K562 (cell line): ENCODE measurements at regions not wholly inside any gene's neighbourhood (a gene's known extent, or its start where the extent isn't known, plus 50 kb on each side); places are given as distances from the start of the nearest gene placed in this dataset.

Experiments used
- ATAC-seq: fragments of 200-7000 bp; cut with Tn5 transposase; 3 replicates; pipeline ENCODE4 v1.9.1; 2020; ENCODE audit warnings: moderate library complexity
- BruUV-seq: library from RNA; stranded (reverse); fragments of 400-500 nt; replicated peaks from 2 replicates; lab custom pipeline; 2021; lab: Mats Ljungman, UMichigan
- CTCF ChIA-PET: fragments of 300-600 bp; formaldehyde crosslinking; extraction: SDS; loops from one replicate; lab custom pipeline; 2021; ENCODE audit warnings: low intra/inter-chr PET ratio; lab: Yijun Ruan, JAX
- POLR2A ChIA-PET: fragments of 300-600, 350-650 bp; sonication (Branson Sonifier 250); formaldehyde crosslinking; extraction: SDS; loops from one replicate; lab custom pipeline; 2021; ENCODE audit warnings: antibody characterized with exemption, inconsistent platforms; lab: Yijun Ruan, JAX
- DNase-seq, 4 experiments: peaks; one replicate each; pipeline versions ENCODE4 v3.0.0 to v3.0.0-alpha.2; 2011 to 2018; ENCODE audit warnings: low spot score in 3 of 4, mixed read lengths in 3 of 4; ENCODE audit errors: extremely low read depth in 1 of 4
- FAIRE-seq: peaks from 2 replicates; lab custom pipeline; 2011; peaks lifted over from hg19 to GRCh38; lab: Jason Lieb, UNC
- H2AFZ ChIP-seq: 2 replicates; pipeline ENCODE4 v1.6.0; 2011; ENCODE audit warnings: low read depth, low read length, control low read depth, inconsistent platforms
- H3K27ac ChIP-seq: fragments of 200-600 bp; 3 replicates; pipeline ENCODE4 v1.8.0; 2011; ENCODE audit warnings: low read depth, mild to moderate bottlenecking, control low read depth, inconsistent platforms, low read length, moderate library complexity, mixed read lengths; ENCODE audit errors: extremely low read depth
- H3K27me3 ChIP-seq, 2 experiments: fragments of 300-600 bp in 1 of 2; 2 replicates in 1 of 2; 3 replicates in 1 of 2; pipeline versions ENCODE4 v1.6.0 to v1.8.0; 2011; ENCODE audit warnings: inconsistent platforms in 2 of 2, low read length in 2 of 2, mild to moderate bottlenecking in 1 of 2, mixed read lengths in 1 of 2, moderate library complexity in 1 of 2; ENCODE audit not compliant: control insufficient read depth in 2 of 2, insufficient read depth in 2 of 2
- H3K36me3 ChIP-seq: fragments of 300-600 bp; 3 replicates; pipeline ENCODE4 v1.8.0; 2011; ENCODE audit warnings: mild to moderate bottlenecking, low read length, inconsistent platforms; ENCODE audit not compliant: control insufficient read depth, insufficient read depth
- H3K4me1 ChIP-seq, 2 experiments: fragments of 200-600 bp in 1 of 2; replicated peaks in 1 of 2; 2 replicates in 1 of 2; 3 replicates in 1 of 2; pipeline versions ENCODE4 v1.5.1 to v1.8.0; 2011; ENCODE audit warnings: inconsistent platforms in 2 of 2, low read length in 2 of 2, mild to moderate bottlenecking in 1 of 2, mixed read lengths in 1 of 2, moderate library complexity in 1 of 2; ENCODE audit not compliant: control insufficient read depth in 2 of 2, insufficient read depth in 2 of 2
- H3K4me2 ChIP-seq: 2 replicates; pipeline ENCODE4 v1.6.1; 2011; ENCODE audit warnings: low read length, control low read depth, inconsistent platforms, mixed read lengths; ENCODE audit not compliant: insufficient read depth
- H3K4me3 ChIP-seq: fragments of 200-600 bp; sonication (generic), shearing (Covaris generic); 2 replicates; pipeline ENCODE4 v1.5.1; 2016; ENCODE audit warnings: control low read depth, inconsistent platforms
- H3K79me2 ChIP-seq: fragments of 200-600 bp; 3 replicates; pipeline ENCODE4 v1.8.0; 2011; ENCODE audit warnings: low read length, inconsistent platforms; ENCODE audit not compliant: control insufficient read depth, insufficient read depth
- H3K9ac ChIP-seq, 2 experiments: 2 replicates each; pipeline versions ENCODE4 v1.6.0 to v1.6.1; 2011; ENCODE audit warnings: low read depth in 2 of 2, low read length in 2 of 2, control low read depth in 1 of 2, inconsistent platforms in 1 of 2, mild to moderate bottlenecking in 1 of 2, mixed read lengths in 1 of 2; ENCODE audit not compliant: insufficient read depth in 1 of 2
- H3K9me1 ChIP-seq: one replicate; pipeline ENCODE4 v1.6.0; 2011; ENCODE audit warnings: inconsistent platforms, mild to moderate bottlenecking, low read length, moderate library complexity; ENCODE audit not compliant: control insufficient read depth, insufficient read depth
- H3K9me3 ChIP-seq: replicated peaks from 2 replicates; pipeline ENCODE4 v1.5.1; 2011; ENCODE audit warnings: low read depth, low read length, inconsistent platforms; ENCODE audit not compliant: control insufficient read depth, insufficient read depth
- H4K20me1 ChIP-seq: replicated peaks from 2 replicates; pipeline ENCODE4 v1.6.1; 2011; ENCODE audit warnings: low read length, inconsistent platforms, mixed read lengths; ENCODE audit not compliant: control insufficient read depth, insufficient read depth
- BCOR ChIP-seq: fragments of 450-650 bp; IDR thresholded peaks from 2 replicates; pipeline ENCODE4 v1.6.1; 2016
- CBX3 ChIP-seq, 2 experiments: IDR thresholded peaks; 1 replicate in 1 of 2; 2 replicates in 1 of 2; pipeline ENCODE4 v1.6.1; 2012; ENCODE audit warnings: inconsistent platforms in 2 of 2, low read length in 2 of 2, borderline replicate concordance in 1 of 2, control low read depth in 1 of 2
- FOXK2 ChIP-seq, 2 experiments: fragments of 450-650 bp; IDR thresholded peaks in 1 of 2; conservative IDR thresholded peaks in 1 of 2; 2 replicates each; pipeline ENCODE4 v1.6.1; 2016; ENCODE audit warnings: low read depth in 2 of 2, mild to moderate bottlenecking in 1 of 2
- MTA1 ChIP-seq: fragments of 450-650 bp; IDR thresholded peaks from 2 replicates; pipeline ENCODE4 v1.6.1; 2017; ENCODE audit warnings: borderline replicate concordance
- MYC ChIP-seq, 2 experiments: fragments of 250-450 bp in 1 of 2; sonication (Bioruptor Pico) in 1 of 2; IDR thresholded peaks; 2 replicates each; pipeline versions ENCODE4 v1.5.1 to v1.6.1; 2012 to 2021; ENCODE audit warnings: low read depth in 2 of 2, borderline replicate concordance in 1 of 2, improper control_type of control experiment in 1 of 2, low read length in 1 of 2, mild to moderate bottlenecking in 1 of 2, moderate library complexity in 1 of 2
- RBM17 ChIP-seq: fragments of 200-400 bp; formaldehyde crosslinking; IDR thresholded peaks from 2 replicates; pipeline ENCODE4 v1.6.1; 2017; ENCODE audit warnings: low read depth, mild to moderate bottlenecking, low read length, borderline replicate concordance
- SMARCC2 ChIP-seq: fragments of 450-650 bp; IDR thresholded peaks from 2 replicates; pipeline ENCODE4 v1.6.1; 2017; ENCODE audit warnings: antibody characterized with exemption, moderate library complexity, mild to moderate bottlenecking, low read depth
- TBP ChIP-seq: optimal IDR thresholded peaks from 2 replicates; pipeline ENCODE3; 2011; ENCODE audit warnings: low read depth, low read length, improper control_type of control experiment
- TCF7L2 ChIP-seq: fragments of 150-350 bp; IDR thresholded peaks from 2 replicates; pipeline ENCODE4 v1.6.1; 2016; ENCODE audit warnings: low read depth, mild to moderate bottlenecking, low read length, moderate library complexity
- TRIM28 ChIP-seq: fragments of 450-650 bp; IDR thresholded peaks from 2 replicates; pipeline ENCODE4 v1.6.1; 2017
- ZNF174 ChIP-seq: fragments of 250-450 bp; sonication (Bioruptor Pico); IDR thresholded peaks from 2 replicates; pipeline ENCODE4 v1.4.0; 2020; ENCODE audit warnings: mild to moderate bottlenecking
- ZNF184 ChIP-seq: sonication (generic); formaldehyde crosslinking; IDR thresholded peaks from 2 replicates; pipeline ENCODE4 v1.5.0; 2020; ENCODE audit warnings: missing genetic modification reagents
- ZNF347 ChIP-seq: fragments of 450-650 bp; formaldehyde crosslinking; IDR thresholded peaks from 2 replicates; pipeline ENCODE4 v1.4.0; 2020; ENCODE audit warnings: low read depth, mild to moderate bottlenecking, moderate library complexity
- WGBS: fragments of 100-300 bp; shearing (Covaris generic); methylation state at CpG from one replicate; pipeline ENCODE4 v1.1.6; 2016; ENCODE audit warnings: low coverage, mixed read lengths; ENCODE audit not compliant: insufficient coverage; ENCODE audit errors: missing lambda C conversion rate; 5-methylcytosine and 5-hydroxymethylcytosine counted together
- in situ Hi-C: fragments of 300-500 bp; cut with MboI; formaldehyde crosslinking; loops from 4 replicates; pipeline ENCODE4 v1.15.0; 2018; ENCODE audit warnings: inconsistent platforms, mixed read lengths
- intact Hi-C: fragments of 100-400 bp; cut with micrococcal nuclease; formaldehyde crosslinking; loops from 2 replicates; pipeline ENCODE4 v1.14.2; 2022
- TF ChIP-seq, protein P1 (sequence below): fragments of 450-650 bp; formaldehyde crosslinking; IDR thresholded peaks from 2 replicates; pipeline ENCODE4 v1.4.0; 2020; ENCODE audit warnings: mild to moderate bottlenecking, moderate library complexity
- TF ChIP-seq, protein P2 (sequence below): sonication (generic); formaldehyde crosslinking; IDR thresholded peaks from 2 replicates; pipeline ENCODE4 v1.8.1; 2023; ENCODE audit warnings: mild to moderate bottlenecking, missing genetic modification reagents
- TF ChIP-seq, protein P3 (sequence below): sonication (generic); formaldehyde crosslinking; IDR thresholded peaks from 2 replicates; pipeline ENCODE4 v1.8.0; 2022; ENCODE audit warnings: mild to moderate bottlenecking, missing genetic modification reagents, borderline replicate concordance
- TF ChIP-seq, protein P4 (sequence below): fragments of 450-650 bp; formaldehyde crosslinking; IDR thresholded peaks from 2 replicates; pipeline ENCODE4 v1.4.0; 2020; ENCODE audit warnings: mild to moderate bottlenecking, moderate library complexity

DNA sequence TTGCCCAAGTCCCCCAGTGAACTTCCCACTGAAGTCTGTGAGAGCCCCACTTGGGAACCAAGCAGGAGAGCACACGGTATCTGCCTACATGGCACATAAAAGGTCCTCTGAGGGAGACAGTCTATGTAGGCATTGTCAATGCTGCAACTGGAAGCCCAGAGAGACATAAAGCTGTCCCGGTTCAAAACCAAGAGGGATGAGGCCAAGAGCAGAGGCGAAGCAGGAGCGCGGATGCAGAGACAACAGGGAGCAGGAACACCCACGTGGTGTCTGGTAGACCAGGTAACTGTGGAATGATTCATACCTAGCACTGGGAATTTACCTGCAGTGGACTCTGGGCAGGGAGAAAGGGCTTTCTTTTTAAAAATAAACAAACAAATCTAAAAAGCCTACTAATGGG is 233.1 kb upstream of the SOX11 start (continued):
- TF ChIP-seq CBX3 (IDR thresholded peaks at IDR 0.05; ENCODE audit: borderline replicate concordance in 1 of 2, low read length in 2 of 2), result no peak
- no peak for TF ChIP-seq ZNF184 (CRISPR knock-in tag)
- TF ChIP-seq ZNF347 (CRISPR knock-in tag), result no peak

DNA sequence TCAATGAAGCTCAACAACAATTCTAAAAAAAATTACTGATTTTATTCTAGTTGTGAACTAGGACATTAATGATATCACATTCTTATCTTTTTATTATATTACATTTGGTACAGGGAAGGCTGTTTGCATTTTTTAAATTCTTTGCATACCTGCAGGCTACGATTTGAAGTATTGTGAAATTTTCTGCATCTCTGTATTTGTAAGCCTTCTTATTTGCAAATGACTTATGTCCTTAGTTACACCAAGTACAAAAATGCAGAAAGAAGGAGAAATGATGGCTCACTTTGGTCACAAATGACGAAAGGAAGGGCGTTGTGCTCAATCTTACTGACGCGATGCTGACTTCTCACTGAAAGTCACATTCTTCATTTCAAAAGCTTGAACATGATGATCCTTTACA is 227.5 kb upstream of the SOX11 start:
- intact Hi-C loops, result no loop called here
- H3K9me3 ChIP-seq, result no peaks in the 10 kb centered on the region
- WGBS, result 0% methylated on average over 5 of the region's 5 CpGs
- H4K20me1 ChIP-seq, result no peaks in the 10 kb centered on the region
- H3K79me2 ChIP-seq, result no peaks in the 10 kb centered on the region
- ChIA-PET POLR2A (no interaction called here), CTCF (no interaction called here)
- BruUV-seq, result no TSS peak
- no peaks in the 10 kb centered on the region for H3K9me1 ChIP-seq
- ATAC-seq (no peak), FAIRE-seq (no peak), DNase-seq (no peak)
- H3K4me1 ChIP-seq, result no peaks in the 10 kb centered on the region
- H3K9ac ChIP-seq, result no peak overlapping the region
- H3K4me2 ChIP-seq, result no peak overlapping the region
- no peak overlapping the region for H2AFZ ChIP-seq
- H3K4me3 ChIP-seq, result no peak overlapping the region
- H3K27ac ChIP-seq, result no peak overlapping the region
- H3K36me3 ChIP-seq, result no peaks in the 10 kb centered on the region
- no peaks in the 10 kb centered on the region for H3K27me3 ChIP-seq
- in situ Hi-C loops, result no loop called here
- TF ChIP-seq BCOR (no peak), RBM17 (no peak), TRIM28 (no peak), TBP (no peak), SMARCC2 (no peak), TCF7L2 (no peak), ZNF174 (CRISPR knock-in tag) (no peak), MTA1 (no peak), FOXK2 (conservative IDR thresholded peaks at IDR 0.05 in 1 of 2, IDR thresholded peaks at IDR 0.05 in 1 of 2; ENCODE audit: low read depth in 2 of 2) (no peak), MYC (IDR thresholded peaks at IDR 0.05; ENCODE audit: low read depth, low read length) (no peak), MYC (CRISPR knock-in tag; IDR thresholded peaks at IDR 0.05; ENCODE audit: borderline replicate concordance, low read depth) (no peak)
- TF ChIP-seq, protein P1, sequence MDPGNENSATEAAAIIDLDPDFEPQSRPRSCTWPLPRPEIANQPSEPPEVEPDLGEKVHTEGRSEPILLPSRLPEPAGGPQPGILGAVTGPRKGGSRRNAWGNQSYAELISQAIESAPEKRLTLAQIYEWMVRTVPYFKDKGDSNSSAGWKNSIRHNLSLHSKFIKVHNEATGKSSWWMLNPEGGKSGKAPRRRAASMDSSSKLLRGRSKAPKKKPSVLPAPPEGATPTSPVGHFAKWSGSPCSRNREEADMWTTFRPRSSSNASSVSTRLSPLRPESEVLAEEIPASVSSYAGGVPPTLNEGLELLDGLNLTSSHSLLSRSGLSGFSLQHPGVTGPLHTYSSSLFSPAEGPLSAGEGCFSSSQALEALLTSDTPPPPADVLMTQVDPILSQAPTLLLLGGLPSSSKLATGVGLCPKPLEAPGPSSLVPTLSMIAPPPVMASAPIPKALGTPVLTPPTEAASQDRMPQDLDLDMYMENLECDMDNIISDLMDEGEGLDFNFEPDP (CRISPR knock-in tag), result no peak
- TF ChIP-seq, protein P2, sequence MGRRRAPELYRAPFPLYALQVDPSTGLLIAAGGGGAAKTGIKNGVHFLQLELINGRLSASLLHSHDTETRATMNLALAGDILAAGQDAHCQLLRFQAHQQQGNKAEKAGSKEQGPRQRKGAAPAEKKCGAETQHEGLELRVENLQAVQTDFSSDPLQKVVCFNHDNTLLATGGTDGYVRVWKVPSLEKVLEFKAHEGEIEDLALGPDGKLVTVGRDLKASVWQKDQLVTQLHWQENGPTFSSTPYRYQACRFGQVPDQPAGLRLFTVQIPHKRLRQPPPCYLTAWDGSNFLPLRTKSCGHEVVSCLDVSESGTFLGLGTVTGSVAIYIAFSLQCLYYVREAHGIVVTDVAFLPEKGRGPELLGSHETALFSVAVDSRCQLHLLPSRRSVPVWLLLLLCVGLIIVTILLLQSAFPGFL (CRISPR knock-in tag), result no peak
- TF ChIP-seq, protein P3, sequence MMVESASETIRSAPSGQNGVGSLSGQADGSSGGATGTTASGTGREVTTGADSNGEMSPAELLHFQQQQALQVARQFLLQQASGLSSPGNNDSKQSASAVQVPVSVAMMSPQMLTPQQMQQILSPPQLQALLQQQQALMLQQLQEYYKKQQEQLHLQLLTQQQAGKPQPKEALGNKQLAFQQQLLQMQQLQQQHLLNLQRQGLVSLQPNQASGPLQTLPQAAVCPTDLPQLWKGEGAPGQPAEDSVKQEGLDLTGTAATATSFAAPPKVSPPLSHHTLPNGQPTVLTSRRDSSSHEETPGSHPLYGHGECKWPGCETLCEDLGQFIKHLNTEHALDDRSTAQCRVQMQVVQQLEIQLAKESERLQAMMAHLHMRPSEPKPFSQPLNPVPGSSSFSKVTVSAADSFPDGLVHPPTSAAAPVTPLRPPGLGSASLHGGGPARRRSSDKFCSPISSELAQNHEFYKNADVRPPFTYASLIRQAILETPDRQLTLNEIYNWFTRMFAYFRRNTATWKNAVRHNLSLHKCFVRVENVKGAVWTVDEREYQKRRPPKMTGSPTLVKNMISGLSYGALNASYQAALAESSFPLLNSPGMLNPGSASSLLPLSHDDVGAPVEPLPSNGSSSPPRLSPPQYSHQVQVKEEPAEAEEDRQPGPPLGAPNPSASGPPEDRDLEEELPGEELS (CRISPR knock-in tag), result no peak
- TF ChIP-seq, protein P4, sequence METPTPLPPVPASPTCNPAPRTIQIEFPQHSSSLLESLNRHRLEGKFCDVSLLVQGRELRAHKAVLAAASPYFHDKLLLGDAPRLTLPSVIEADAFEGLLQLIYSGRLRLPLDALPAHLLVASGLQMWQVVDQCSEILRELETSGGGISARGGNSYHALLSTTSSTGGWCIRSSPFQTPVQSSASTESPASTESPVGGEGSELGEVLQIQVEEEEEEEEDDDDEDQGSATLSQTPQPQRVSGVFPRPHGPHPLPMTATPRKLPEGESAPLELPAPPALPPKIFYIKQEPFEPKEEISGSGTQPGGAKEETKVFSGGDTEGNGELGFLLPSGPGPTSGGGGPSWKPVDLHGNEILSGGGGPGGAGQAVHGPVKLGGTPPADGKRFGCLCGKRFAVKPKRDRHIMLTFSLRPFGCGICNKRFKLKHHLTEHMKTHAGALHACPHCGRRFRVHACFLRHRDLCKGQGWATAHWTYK (CRISPR knock-in tag), result no peak
